ENCODE measurements at regions not wholly inside any gene's neighbourhood (a gene's known extent, or its start where the extent isn't known, plus 50 kb on each side); places are given as distances from the start of the nearest gene placed in this dataset.

DNA sequence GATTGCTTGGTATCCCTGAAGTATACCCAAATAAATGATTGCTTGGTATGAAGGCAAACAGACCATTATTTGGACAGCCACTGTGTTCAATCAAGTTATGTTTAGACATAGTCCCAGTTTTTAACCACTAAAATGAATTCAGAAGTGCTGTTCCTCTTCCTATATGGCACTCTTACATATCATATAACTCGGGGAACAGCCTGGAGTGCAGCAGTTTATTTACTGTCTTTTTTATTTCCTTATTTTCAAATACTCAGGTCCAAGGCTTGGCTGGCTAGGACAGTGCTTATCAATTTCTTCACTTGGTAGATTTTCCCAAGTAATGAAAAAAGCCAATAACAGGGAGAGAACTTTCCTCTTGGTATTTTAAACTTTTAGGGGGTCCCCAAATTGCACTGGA lies 58.6 kb upstream of the CCDC112 start:
- DNase-seq (ENCODE audit: low read depth, low spot score): no peak
- Histone ChIP-seq H3K27ac (ENCODE audit: low read length) (no peak overlapping the region), H3K4me1 (ENCODE audit: control insufficient read depth, insufficient read depth, low read length) (peaks cover 2% of the 10 kb centered on the region; the same call in 1 of the 2 replicates), H3K36me3 (ENCODE audit: control insufficient read depth, insufficient read depth, low read length) (no peaks in the 10 kb centered on the region), H3K27me3 (ENCODE audit: control insufficient read depth, insufficient read depth, low read length) (no peaks in the 10 kb centered on the region), H3K4me3 (ENCODE audit: low read length) (no peak overlapping the region), H3K9me3 (ENCODE audit: control insufficient read depth, insufficient read depth, low read length) (no peaks in the 10 kb centered on the region)
- WGBS (ENCODE audit: insufficient coverage, insufficient read length): no CpG with 5 or more reads among the region's 1 CpG

DNA sequence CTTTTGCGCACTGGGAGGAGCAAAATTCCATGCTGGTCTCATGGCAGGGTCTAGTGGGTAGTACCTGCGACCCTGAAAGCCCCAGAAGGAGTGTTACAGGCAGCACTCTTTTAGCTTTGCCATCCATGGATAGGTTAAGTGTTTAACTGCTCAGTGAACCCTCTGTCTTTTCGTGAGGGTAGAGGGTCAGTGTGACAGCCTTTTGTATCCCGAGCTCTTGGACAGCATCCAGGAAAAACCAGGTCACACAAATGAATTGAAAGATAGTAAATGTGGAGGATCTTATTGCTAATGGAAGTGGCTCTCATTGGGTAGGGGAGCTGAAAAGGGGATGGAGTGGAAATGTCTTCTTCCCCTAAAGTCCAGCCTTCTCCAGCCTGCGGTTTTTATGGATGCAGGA lies 57.8 kb upstream of the CCDC112 start:
- Histone ChIP-seq H3K4me1 (ENCODE audit: control insufficient read depth, insufficient read depth, low read length) (peaks cover 2% of the 10 kb centered on the region; the same call in 1 of the 2 replicates), H3K4me3 (ENCODE audit: low read length) (no peak overlapping the region), H3K9me3 (ENCODE audit: control insufficient read depth, insufficient read depth, low read length) (no peaks in the 10 kb centered on the region), H3K27me3 (ENCODE audit: control insufficient read depth, insufficient read depth, low read length) (no peaks in the 10 kb centered on the region), H3K27ac (ENCODE audit: low read length) (no peak overlapping the region), H3K36me3 (ENCODE audit: control insufficient read depth, insufficient read depth, low read length) (no peaks in the 10 kb centered on the region)
- no peak for DNase-seq (ENCODE audit: low read depth, low spot score)
- no CpG with 5 or more reads among the region's 5 CpGs for WGBS (ENCODE audit: insufficient coverage, insufficient read length)

DNA sequence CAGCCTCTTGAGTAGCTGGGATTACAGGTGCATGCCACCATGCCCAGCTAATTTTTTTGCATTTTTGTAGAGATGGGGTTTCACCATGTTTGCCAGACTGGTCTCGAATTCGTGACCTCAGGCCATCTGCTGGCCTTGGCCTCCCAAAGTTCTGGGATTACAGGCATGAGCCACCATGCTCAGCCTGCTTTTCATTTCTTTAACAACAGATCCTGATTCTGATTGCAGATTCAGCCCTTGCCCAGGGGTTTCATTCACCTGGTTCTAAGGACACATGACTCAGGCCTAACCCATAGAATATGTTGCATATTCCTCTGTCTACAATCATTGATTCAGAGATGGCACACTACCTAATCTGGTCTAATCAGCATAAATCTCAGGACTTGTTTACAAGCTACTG lies 56.1 kb upstream of the CCDC112 start:
- no CpG with 5 or more reads among the region's 2 CpGs for WGBS (ENCODE audit: insufficient coverage, insufficient read length)
- peaks cover 2% of the 10 kb centered on the region; the same call in 1 of the 2 replicates for H3K4me1 ChIP-seq (ENCODE audit: control insufficient read depth, insufficient read depth, low read length)
- no peaks in the 10 kb centered on the region for H3K36me3 ChIP-seq (ENCODE audit: control insufficient read depth, insufficient read depth, low read length)
- H3K27me3 ChIP-seq (ENCODE audit: control insufficient read depth, insufficient read depth, low read length): no peaks in the 10 kb centered on the region
- H3K27ac ChIP-seq (ENCODE audit: low read length): no peak overlapping the region
- H3K9me3 ChIP-seq (ENCODE audit: control insufficient read depth, insufficient read depth, low read length): no peaks in the 10 kb centered on the region
- no peak for DNase-seq (ENCODE audit: low read depth, low spot score)
- H3K4me3 ChIP-seq (ENCODE audit: low read length): no peak overlapping the region

DNA sequence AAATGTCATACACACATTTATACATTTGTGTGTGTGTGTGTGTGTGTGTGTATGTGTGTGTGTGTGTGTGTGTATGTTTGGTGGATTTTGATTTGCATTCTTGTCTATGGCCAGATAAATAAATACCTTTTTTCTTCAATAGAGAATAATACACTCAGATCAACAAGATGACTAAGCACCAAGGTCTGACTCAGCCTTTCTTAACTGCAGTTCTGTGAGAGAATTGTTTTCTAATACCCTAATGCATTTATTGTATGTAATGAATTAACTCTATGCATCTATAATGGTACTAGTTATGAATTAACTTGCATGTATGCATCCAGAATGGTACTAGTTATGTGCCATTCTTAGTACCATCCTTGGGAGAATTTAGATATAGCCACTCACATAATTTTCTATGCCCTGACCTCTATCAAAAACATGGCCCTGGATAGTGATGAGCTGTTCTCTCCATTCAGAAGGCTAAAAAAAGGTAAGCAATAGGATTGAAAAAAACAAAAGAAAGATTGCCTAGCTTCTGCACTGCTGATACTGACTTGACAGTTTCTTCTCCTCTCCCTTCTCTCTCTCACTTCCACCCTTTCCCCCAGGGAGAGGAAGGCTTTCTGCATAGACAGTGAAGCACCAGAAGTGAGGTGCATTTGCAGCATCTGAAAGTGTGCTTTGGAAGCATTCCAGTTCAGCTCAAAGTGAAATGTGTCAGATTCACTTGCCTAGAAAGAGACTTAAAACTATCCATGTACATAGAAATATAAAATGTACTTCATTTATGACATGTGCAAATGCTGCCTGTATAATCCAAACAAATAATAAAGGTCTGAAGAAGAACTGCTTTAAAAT lies 55.1 kb upstream of the CCDC112 start:
- Histone ChIP-seq H3K27me3 (ENCODE audit: control insufficient read depth, insufficient read depth, low read length) (no peaks in the 10 kb centered on the region), H3K27ac (ENCODE audit: low read length) (no peak overlapping the region), H3K4me1 (ENCODE audit: control insufficient read depth, insufficient read depth, low read length) (peaks cover 2% of the 10 kb centered on the region; the same call in 1 of the 2 replicates), H3K4me3 (ENCODE audit: low read length) (no peak overlapping the region), H3K36me3 (ENCODE audit: control insufficient read depth, insufficient read depth, low read length) (no peaks in the 10 kb centered on the region), H3K9me3 (ENCODE audit: control insufficient read depth, insufficient read depth, low read length) (no peaks in the 10 kb centered on the region)
- DNase-seq (ENCODE audit: low read depth, low spot score): no peak

DNA sequence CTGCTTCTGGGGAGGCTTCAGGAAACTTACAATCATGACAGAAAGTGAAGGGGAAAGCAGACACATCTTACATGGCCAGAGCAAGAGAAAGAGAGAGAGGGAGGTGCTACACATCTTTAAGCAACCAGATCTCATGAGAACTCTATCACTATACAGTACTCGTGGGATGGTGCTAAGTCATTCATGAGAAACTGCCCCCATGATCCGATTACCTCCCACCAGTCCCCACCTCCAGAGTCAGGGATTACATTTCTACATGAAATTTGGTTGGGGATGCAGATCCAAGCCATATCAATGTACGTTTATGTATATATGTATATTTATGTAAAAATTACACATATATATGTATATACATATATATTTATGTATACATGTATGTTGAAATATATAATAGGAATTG lies 54.4 kb upstream of the CCDC112 start:
- Histone ChIP-seq H3K36me3 (ENCODE audit: control insufficient read depth, insufficient read depth, low read length) (no peaks in the 10 kb centered on the region), H3K9me3 (ENCODE audit: control insufficient read depth, insufficient read depth, low read length) (no peaks in the 10 kb centered on the region), H3K4me1 (ENCODE audit: control insufficient read depth, insufficient read depth, low read length) (peaks cover 1% of the 10 kb centered on the region; the same call in 1 of the 2 replicates), H3K27ac (ENCODE audit: low read length) (no peak overlapping the region), H3K27me3 (ENCODE audit: control insufficient read depth, insufficient read depth, low read length) (no peaks in the 10 kb centered on the region), H3K4me3 (ENCODE audit: low read length) (no peak overlapping the region)
- DNase-seq (ENCODE audit: low read depth, low spot score): no peak
- WGBS (ENCODE audit: insufficient coverage, insufficient read length): no CpG with 5 or more reads among the region's 3 CpGs

DNA sequence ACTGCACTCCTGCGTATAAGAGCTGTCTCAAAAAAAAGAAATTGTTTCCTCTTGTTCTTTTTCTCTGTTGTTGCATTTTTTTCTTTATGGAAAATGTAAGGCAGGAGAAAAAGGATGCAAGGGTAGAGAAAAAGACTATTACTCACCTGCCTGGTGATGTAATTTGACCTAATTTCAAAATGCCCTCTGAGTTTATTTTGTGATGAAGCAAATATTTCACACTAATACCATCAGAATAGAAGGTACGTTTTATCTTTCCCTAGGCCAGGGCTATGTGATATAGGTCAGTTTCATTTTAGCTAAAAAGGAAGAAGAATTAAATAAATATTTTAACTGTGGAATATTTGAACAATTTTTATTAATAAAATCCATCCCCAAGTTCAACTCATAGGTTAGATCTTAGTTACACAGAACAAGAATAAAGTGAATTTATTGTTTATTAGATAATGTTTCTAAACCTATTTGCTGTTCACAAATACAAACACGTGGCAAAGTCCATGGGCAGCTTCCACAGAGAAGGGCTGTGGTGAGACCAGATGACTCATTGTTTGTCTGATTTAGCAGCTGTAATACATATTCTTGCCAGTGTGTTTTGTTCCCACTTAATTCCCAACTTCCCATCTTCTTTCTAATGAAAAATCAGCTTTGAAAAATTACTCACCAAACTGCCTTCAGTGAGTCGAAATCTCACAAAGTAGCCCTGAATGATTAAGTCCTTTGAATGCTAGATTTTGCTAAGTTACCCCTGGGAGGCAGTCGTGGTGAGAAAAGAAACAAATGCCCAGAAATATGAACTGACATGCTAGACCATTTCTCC lies 52.8 kb upstream of the CCDC112 start:
- no peak overlapping the region for H3K27ac ChIP-seq (ENCODE audit: low read length)
- no peak for DNase-seq (ENCODE audit: low read depth, low spot score)
- WGBS (ENCODE audit: insufficient coverage, insufficient read length): no CpG with 5 or more reads among the region's 5 CpGs

DNA sequence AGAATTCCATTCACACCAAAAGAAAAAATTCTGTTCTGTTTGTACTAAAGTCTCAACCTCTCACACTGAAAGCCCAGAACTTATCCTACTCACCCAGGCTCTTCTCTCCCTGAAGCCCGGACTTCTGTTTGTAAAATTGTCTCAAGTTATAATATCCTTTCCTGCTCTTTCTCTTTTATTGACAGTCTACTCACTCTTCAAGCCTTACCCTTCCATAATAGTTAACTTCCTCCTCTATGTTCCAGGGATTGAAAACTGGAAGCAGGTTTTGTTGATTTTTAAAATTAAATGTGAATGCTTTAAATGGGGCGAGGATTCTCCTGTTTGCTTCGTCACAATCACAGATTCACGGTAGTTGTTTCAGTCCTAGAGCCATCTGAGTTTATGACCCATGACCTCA lies 51.7 kb upstream of the CCDC112 start:
- WGBS (ENCODE audit: insufficient coverage, insufficient read length): no CpG with 5 or more reads among the region's 4 CpGs
- no peaks in the 10 kb centered on the region for H3K4me1 ChIP-seq (ENCODE audit: control insufficient read depth, insufficient read depth, low read length)
- H3K27me3 ChIP-seq (ENCODE audit: control insufficient read depth, insufficient read depth, low read length): no peaks in the 10 kb centered on the region

More for the DNA sequence above, 52.8 kb upstream of the CCDC112 start:
- no peak overlapping the region for H3K4me3 ChIP-seq (ENCODE audit: low read length)
- H3K27me3 ChIP-seq (ENCODE audit: control insufficient read depth, insufficient read depth, low read length): no peaks in the 10 kb centered on the region
- H3K36me3 ChIP-seq (ENCODE audit: control insufficient read depth, insufficient read depth, low read length): no peaks in the 10 kb centered on the region
- no peaks in the 10 kb centered on the region for H3K9me3 ChIP-seq (ENCODE audit: control insufficient read depth, insufficient read depth, low read length)
- H3K4me1 ChIP-seq (ENCODE audit: control insufficient read depth, insufficient read depth, low read length): no peaks in the 10 kb centered on the region

More for the DNA sequence above, 51.7 kb upstream of the CCDC112 start:
- H3K36me3 ChIP-seq (ENCODE audit: control insufficient read depth, insufficient read depth, low read length): no peaks in the 10 kb centered on the region
- H3K27ac ChIP-seq (ENCODE audit: low read length): no peak overlapping the region
- no peak overlapping the region for H3K4me3 ChIP-seq (ENCODE audit: low read length)
- DNase-seq (ENCODE audit: low read depth, low spot score): no peak
- no peaks in the 10 kb centered on the region for H3K9me3 ChIP-seq (ENCODE audit: control insufficient read depth, insufficient read depth, low read length)

All from iPS DF 6.9 (cell line).